ENCODE measurements at regions not wholly inside any gene's neighbourhood (a gene's known extent, or its start where the extent isn't known, plus 50 kb on each side); places are given as distances from the start of the nearest gene placed in this dataset.

DNA sequence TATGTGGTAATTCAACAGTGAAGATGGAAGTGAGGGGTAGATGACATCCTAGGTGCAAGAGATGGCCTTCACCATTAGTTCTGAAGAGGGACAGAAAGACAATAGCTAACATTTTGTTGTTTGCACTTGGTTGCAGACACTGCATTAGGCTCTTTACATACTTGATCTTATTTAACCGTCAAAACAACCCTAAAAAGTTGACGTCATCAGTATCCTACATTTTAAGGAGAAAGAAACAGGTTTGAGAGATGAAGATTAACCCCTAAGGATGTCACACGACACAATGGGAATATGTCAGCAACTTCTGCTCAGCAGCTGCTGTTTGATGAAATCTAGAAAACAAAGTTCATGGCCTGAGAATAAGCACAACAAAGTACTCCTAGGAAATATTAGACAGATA is 72.6 kb upstream of the MC3R start:
- DNase-seq: no peak

- DNase-seq: no peak
These were observed 70.3 kb upstream of the MC3R start for GRCh38 chr20:56178219-56178618.

- no peak for DNase-seq
These were observed 69.5 kb upstream of the MC3R start for GRCh38 chr20:56179051-56179450.

GRCh38 chr20:56181583-56181982 is 66.9 kb upstream of the MC3R start:
- no peak for DNase-seq

DNA sequence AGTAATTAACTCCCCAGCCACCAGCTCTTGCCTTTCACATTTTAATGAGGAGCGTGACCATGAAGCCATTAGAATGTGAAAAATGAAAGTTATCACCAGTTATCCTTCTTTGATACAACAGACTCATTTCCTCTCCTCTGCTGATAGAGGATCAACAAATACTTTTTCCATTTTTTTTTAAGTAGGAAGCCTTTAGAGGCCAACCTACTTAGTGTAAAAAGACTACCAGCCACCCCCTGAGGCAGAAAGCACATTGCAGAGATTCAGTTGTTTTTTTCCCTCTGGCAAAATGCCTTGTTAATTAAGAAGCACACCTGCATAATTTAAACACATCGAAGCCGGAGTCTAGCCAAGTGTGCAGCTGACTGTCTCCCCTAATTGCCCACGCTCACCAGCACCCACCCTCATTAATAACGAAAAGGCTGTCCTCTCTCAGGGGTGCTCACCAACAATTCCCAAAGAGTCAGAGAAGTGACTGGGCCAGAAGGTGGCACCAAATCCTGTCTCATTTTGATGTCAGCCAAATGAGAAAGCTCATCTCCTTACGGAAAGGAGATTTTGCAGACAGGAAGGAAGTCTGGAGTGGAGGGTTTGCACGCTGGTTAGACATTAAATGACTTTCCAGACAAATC is 60.9 kb upstream of the MC3R start:
- DNase-seq: peak; percentile 32

DNA sequence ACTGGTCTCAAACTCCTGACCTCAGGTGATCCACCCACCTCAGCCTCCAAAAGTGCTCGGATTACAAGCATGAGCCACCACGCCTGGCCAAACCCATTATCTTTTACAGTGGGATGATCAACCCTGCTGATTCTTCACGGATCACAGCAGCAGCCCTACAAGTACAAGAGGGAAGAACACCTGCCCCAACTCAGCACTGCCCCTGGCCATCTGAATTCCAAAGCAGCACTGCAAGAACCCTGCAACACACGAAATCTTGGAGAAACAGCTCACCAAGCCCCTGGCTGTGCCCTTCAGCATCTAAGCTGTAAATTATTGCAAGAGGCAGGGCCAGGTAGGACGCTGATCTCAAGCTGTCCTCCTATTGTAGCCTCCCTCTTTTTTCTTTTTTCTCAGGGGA is 54.5 kb upstream of the MC3R start:
- DNase-seq: no peak

GRCh38 chr20:56195946-56196345 is 52.6 kb upstream of the MC3R start:
- no peak for DNase-seq

Measured in left hindlimb (tissue), 1 donor.